Fibroblast of skin of scalp (primary cell): ENCODE measurements at regions not wholly inside any gene's neighbourhood (a gene's known extent, or its start where the extent isn't known, plus 50 kb on each side); places are given as distances from the start of the nearest gene placed in this dataset.

ENCODE experiments used
- DNase-seq: peaks from one replicate; pipeline ENCODE4 v3.0.0-alpha.2; 2013

- DNase-seq = peak; percentile 49
Observed at GRCh38 chr2:217220228-217221013, 360.6 kb upstream of the TNP1 start.

DNA sequence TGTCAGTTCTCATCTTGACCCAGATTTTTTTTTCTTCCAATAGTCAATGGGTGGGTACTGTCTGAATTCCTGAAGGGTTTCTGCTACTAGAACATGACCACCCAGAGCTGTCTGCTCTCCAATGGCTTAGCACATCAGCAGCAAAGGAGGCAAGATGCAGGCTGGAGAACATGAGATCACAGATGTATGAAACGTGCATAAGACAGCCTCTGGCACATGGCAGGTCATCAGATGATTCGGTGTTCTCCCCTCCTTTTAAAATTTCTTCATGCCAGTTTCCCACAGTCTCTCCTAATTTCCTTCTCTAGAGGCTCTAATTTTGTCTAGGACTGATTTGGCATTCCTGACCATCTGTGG is 359.3 kb upstream of the TNP1 start:
- DNase-seq = peak; percentile 72

- peak; percentile 72 for DNase-seq
Observed at GRCh38 chr2:217218269-217219163, 358.7 kb upstream of the TNP1 start.

GRCh38 chr2:217216982-217217381 is 357.1 kb upstream of the TNP1 start:
- DNase-seq = no peak

GRCh38 chr2:217216316-217216715 is 356.5 kb upstream of the TNP1 start:
- no peak for DNase-seq

DNA sequence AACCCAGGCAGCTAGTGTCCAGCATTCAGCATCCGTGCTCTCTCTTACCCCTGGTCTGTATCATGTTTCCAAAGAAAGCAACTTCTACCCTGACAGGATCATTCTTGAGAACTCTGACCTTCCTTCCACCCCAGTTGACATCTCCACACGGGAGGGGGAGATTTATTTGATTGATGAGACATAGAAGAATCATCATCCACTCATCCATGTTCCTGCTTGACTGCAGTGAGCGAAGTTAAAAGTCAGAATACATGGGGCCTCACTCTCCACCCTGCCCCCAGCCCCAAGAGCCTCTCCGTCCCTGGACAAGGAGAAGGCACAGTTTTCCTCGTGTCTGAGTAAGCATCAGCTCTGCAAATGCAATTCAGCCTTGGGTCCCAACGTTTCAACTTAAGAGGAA is 356.0 kb upstream of the TNP1 start:
- no peak for DNase-seq

DNA sequence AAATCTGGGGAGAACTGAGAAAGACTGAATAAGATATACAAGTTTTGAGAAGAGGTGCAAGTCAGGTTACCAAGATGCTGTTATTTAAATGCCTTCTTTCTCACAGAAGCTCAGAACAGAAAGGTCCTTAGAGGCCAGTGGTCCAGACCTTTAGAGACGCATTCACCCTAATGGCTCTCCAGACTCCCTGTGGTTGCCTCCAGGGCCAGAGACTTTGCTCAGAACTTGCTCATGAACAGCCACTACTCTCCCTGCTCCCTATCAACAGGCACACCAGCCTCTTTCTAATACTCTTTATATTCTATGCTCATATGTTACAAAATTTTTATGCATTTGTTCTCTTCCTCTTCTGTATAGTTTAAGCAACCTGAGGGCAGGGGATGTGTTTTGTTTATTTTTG is 349.0 kb upstream of the TNP1 start:
- no peak for DNase-seq

- DNase-seq = no peak
Observed at GRCh38 chr2:217207699-217208010, 347.8 kb upstream of the TNP1 start.

- DNase-seq = no peak
Observed at GRCh38 chr2:217206907-217207698, 347.2 kb upstream of the TNP1 start.

DNA sequence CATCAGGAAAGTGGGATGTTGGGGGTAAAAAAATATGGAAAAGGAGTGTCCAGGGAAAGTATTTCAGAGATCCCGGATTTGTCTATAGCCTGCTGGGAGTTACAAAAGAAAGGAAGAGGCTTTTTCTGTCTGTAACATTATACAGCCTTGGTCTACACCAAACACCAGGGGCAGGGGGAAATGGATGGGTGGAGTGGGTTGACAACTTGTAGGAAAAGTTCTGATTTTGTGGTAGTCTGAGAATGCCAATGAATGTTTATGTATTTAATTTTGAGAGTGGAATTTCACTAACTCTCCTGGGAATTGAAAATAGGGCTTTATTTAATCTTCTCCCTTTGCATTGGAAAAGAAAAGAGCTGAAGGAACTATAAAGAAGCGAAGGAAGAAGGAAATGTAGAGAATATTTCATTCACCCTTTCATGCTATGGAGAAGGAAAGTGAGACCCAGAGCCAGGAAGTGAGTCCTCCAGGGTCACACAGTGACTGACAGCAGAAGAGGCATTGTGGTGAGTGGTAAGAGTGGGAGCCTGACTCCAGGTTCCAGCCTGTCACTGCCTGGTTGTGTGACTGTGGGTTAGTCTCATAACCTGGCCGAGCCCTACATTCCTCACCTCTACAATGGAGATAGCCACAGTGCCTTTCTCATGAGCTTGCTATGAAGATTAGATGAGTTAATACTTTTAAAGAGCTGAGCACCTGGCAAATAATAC is 346.3 kb upstream of the TNP1 start:
- DNase-seq = peak; percentile 78

GRCh38 chr2:217204358-217204757 is 344.5 kb upstream of the TNP1 start:
- DNase-seq = peak; percentile 75

- DNase-seq = no peak
Observed at GRCh38 chr2:217203086-217203485, 343.2 kb upstream of the TNP1 start.

DNA sequence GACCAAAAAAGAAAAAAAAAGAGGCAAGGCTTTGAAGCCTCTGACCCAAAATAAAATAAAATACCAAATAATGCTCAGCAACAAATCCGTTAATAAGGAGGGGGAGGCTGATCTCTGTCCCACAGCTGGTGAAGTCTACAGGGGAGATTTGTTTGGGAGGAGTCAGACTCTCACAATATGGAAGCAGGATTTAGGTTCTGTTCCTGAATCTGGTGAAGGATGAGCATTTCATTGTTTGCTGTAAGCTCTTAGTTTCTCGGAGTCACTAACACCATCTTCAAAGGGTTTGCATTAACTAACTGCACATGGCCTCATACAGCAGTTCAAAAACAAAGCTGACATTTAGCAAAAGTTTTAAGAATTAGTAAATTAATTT is 339.4 kb upstream of the TNP1 start:
- DNase-seq = no peak

- DNase-seq = no peak
Observed at GRCh38 chr2:217195658-217196446, 336.0 kb upstream of the TNP1 start.

GRCh38 chr2:217195016-217195415 is 335.2 kb upstream of the TNP1 start:
- no peak for DNase-seq

DNA sequence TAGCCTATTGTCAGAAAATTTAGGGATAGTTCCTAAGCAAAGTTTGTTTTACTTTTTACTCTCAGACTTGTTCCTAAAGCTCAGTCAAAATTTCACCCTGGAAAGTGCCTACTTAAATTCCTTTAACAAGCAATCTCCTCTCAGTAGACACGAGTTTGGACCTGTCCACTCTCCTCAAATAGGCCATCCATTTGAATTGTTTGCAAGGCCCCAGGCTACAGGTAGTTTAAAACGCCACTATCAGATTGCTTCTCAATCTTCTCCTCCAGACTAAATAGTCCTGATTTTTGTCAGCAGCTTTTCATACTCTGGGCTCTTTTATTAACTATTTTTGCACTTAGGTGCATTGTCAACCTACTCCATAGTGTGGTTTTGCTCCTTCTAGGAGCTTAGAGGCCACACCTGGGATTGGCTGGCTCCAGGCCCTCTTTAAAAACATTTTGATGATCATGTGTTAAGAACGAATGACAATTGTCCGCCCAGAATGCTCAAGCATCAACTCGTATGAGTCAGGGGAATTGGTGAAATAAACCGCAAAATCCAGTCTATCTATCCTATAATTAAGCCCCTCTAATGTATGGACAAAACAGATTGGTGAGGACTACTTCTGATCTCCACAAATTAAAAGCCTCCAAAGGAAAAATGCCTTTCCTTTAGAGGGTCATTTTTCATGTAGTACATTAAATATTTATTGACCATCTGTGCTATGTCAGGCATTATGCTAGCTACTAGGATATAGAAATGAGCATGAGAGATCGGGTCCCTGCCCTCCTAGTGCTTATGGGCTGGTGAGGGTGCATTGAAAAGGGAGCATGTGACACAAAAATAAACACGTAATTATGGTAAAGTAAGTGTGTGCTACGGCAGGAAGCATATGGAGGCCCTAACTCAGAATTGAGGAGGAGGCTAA is 333.8 kb upstream of the TNP1 start:
- no peak for DNase-seq

- DNase-seq = no peak
Observed at GRCh38 chr2:217192366-217192765, 332.5 kb upstream of the TNP1 start.

- no peak for DNase-seq
Observed at GRCh38 chr2:217189747-217190146, 329.9 kb upstream of the TNP1 start.

DNA sequence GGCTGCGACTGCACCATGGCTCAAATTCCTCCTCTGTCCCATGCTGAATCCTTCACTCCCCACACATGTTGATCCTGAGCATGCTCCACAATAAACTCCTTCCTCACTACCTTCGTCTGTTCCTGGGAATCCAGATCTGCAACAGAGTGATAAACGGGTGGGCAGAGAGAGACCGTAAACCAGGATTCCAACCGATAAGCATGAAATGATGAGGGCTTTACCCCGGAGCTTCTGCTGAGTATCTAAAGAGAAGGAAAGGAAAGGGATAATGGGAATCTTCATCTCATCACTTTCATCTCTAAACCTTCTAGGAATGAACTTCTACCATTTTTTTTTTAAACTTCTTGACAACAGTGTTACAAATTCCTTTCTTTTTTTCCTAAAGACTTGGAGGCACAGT is 329.3 kb upstream of the TNP1 start:
- no peak for DNase-seq

- no peak for DNase-seq
Observed at GRCh38 chr2:217186668-217187159, 326.9 kb upstream of the TNP1 start.

DNA sequence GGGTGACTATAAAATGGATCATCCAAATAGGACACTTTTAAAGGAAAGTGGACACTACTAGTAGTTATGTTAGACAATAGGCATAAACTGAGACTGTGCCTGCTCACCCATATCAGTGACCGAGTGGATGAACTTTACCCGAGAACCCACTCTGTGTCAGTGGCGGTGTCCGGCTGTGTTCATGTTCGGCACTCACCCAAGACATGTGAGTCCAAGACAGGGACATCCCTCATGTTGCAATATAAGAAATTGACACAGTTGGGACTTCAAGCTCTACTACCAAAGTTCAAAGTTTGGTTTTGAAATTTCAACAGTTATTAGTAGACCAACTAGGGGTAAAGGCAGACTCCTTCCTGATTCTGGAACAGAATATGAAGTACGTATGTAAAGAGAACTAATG is 326.3 kb upstream of the TNP1 start:
- DNase-seq = no peak
